ENCODE measurements at regions not wholly inside any gene's neighbourhood (a gene's known extent, or its start where the extent isn't known, plus 50 kb on each side); places are given as distances from the start of the nearest gene placed in this dataset.

- TF ChIP-seq, protein P1, sequence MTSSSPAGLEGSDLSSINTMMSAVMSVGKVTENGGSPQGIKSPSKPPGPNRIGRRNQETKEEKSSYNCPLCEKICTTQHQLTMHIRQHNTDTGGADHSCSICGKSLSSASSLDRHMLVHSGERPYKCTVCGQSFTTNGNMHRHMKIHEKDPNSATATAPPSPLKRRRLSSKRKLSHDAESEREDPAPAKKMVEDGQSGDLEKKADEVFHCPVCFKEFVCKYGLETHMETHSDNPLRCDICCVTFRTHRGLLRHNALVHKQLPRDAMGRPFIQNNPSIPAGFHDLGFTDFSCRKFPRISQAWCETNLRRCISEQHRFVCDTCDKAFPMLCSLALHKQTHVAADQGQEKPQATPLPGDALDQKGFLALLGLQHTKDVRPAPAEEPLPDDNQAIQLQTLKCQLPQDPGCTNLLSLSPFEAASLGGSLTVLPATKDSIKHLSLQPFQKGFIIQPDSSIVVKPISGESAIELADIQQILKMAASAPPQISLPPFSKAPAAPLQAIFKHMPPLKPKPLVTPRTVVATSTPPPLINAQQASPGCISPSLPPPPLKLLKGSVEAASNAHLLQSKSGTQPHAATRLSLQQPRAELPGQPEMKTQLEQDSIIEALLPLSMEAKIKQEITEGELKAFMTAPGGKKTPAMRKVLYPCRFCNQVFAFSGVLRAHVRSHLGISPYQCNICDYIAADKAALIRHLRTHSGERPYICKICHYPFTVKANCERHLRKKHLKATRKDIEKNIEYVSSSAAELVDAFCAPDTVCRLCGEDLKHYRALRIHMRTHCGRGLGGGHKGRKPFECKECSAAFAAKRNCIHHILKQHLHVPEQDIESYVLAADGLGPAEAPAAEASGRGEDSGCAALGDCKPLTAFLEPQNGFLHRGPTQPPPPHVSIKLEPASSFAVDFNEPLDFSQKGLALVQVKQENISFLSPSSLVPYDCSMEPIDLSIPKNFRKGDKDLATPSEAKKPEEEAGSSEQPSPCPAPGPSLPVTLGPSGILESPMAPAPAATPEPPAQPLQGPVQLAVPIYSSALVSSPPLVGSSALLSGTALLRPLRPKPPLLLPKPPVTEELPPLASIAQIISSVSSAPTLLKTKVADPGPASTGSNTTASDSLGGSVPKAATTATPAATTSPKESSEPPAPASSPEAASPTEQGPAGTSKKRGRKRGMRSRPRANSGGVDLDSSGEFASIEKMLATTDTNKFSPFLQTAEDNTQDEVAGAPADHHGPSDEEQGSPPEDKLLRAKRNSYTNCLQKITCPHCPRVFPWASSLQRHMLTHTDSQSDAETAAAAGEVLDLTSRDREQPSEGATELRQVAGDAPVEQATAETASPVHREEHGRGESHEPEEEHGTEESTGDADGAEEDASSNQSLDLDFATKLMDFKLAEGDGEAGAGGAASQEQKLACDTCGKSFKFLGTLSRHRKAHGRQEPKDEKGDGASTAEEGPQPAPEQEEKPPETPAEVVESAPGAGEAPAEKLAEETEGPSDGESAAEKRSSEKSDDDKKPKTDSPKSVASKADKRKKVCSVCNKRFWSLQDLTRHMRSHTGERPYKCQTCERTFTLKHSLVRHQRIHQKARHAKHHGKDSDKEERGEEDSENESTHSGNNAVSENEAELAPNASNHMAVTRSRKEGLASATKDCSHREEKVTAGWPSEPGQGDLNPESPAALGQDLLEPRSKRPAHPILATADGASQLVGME (CRISPR knock-in tag; IDR thresholded peaks at IDR 0.05) = no peak
- TF ChIP-seq, protein P2, sequence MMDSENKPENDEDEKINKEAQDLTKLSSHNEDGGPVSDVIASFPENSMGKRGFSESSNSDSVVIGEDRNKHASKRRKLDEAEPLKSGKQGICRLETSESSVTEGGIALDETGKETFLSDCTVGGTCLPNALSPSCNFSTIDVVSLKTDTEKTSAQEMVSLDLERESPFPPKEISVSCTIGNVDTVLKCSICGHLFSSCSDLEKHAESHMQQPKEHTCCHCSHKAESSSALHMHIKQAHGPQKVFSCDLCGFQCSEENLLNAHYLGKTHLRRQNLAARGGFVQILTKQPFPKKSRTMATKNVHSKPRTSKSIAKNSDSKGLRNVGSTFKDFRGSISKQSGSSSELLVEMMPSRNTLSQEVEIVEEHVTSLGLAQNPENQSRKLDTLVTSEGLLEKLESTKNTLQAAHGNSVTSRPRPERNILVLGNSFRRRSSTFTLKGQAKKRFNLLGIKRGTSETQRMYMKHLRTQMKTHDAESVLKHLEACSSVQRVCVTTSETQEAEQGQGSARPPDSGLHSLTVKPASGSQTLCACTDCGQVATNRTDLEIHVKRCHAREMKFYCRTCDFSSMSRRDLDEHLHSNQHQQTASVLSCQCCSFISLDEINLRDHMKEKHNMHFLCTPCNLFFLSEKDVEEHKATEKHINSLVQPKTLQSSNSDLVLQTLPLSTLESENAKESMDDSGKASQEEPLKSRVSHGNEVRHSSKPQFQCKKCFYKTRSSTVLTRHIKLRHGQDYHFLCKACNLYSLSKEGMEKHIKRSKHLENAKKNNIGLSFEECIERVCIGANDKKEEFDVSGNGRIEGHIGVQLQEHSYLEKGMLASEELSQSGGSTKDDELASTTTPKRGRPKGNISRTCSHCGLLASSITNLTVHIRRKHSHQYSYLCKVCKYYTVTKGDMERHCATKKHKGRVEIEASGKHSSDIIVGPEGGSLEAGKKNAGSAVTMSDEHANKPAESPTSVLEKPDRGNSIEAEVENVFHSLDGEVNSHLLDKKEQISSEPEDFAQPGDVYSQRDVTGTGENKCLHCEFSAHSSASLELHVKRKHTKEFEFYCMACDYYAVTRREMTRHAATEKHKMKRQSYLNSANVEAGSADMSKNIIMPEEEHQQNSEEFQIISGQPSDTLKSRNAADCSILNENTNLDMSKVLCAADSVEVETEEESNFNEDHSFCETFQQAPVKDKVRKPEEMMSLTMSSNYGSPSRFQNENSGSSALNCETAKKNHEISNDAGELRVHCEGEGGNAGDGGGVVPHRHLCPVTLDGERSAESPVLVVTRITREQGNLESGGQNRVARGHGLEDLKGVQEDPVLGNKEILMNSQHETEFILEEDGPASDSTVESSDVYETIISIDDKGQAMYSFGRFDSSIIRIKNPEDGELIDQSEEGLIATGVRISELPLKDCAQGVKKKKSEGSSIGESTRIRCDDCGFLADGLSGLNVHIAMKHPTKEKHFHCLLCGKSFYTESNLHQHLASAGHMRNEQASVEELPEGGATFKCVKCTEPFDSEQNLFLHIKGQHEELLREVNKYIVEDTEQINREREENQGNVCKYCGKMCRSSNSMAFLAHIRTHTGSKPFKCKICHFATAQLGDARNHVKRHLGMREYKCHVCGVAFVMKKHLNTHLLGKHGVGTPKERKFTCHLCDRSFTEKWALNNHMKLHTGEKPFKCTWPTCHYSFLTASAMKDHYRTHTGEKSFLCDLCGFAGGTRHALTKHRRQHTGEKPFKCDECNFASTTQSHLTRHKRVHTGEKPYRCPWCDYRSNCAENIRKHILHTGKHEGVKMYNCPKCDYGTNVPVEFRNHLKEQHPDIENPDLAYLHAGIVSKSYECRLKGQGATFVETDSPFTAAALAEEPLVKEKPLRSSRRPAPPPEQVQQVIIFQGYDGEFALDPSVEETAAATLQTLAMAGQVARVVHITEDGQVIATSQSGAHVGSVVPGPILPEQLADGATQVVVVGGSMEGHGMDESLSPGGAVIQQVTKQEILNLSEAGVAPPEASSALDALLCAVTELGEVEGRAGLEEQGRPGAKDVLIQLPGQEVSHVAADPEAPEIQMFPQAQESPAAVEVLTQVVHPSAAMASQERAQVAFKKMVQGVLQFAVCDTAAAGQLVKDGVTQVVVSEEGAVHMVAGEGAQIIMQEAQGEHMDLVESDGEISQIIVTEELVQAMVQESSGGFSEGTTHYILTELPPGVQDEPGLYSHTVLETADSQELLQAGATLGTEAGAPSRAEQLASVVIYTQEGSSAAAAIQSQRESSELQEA (IDR thresholded peaks at IDR 0.05; ENCODE audit: low read depth) = no peak
- no peak for TF ChIP-seq POLR2H (tag; IDR thresholded peaks at IDR 0.05; ENCODE audit: low read depth)
- no peak for TF ChIP-seq ARID1B (IDR thresholded peaks at IDR 0.05)
- TF ChIP-seq NCOR1 (IDR thresholded peaks at IDR 0.05) = no peak
Measured at GRCh38 chr1:232383455-232384123, 246.3 kb downstream of the SIPA1L2 start (continued).

Data from K562 (cell line).